CD14-positive monocyte (primary cell): ENCODE measurements at regions not wholly inside any gene's neighbourhood (a gene's known extent, or its start where the extent isn't known, plus 50 kb on each side); places are given as distances from the start of the nearest gene placed in this dataset.

Experiments
- DNase-seq, 3 donors: peaks; one replicate each; pipeline ENCODE4 v3.0.0-alpha.2; 2011 to 2022
- H2AFZ ChIP-seq: 2 replicates; pipeline ENCODE4 v1.6.0; 2012; ENCODE audit warnings: mild to moderate bottlenecking, low read depth, low read length, inconsistent platforms; ENCODE audit not compliant: insufficient read depth, poor library complexity, severe bottlenecking
- H3K27ac ChIP-seq, 2 donors: 1 replicate in 1 of 2; 2 replicates in 1 of 2; pipeline ENCODE4 v1.5.1; 2012 to 2013; ENCODE audit warnings: low read length in 2 of 2, control low read depth in 1 of 2, inconsistent platforms in 1 of 2, low read depth in 1 of 2, mild to moderate bottlenecking in 1 of 2
- H3K27me3 ChIP-seq, 2 donors: one replicate each; pipeline versions ENCODE4 v1.6.0 to v1.6.1; 2011 to 2013; ENCODE audit warnings: low read length in 2 of 2; ENCODE audit not compliant: control insufficient read depth in 2 of 2, insufficient read depth in 2 of 2
- H3K36me3 ChIP-seq, 2 donors: replicated peaks in 1 of 2; 1 replicate in 1 of 2; 2 replicates in 1 of 2; pipeline versions ENCODE4 v1.5.1 to v1.6.1; 2012 to 2013; ENCODE audit warnings: low read length in 2 of 2, control low read depth in 1 of 2, inconsistent platforms in 1 of 2, mild to moderate bottlenecking in 1 of 2; ENCODE audit not compliant: insufficient read depth in 2 of 2, control insufficient read depth in 1 of 2
- H3K4me1 ChIP-seq, 2 donors: 1 replicate in 1 of 2; 2 replicates in 1 of 2; pipeline versions ENCODE4 v1.5.1 to v1.6.1; 2012 to 2013; ENCODE audit warnings: low read length in 2 of 2, control low read depth in 1 of 2, inconsistent platforms in 1 of 2, mild to moderate bottlenecking in 1 of 2, moderate library complexity in 1 of 2; ENCODE audit not compliant: insufficient read depth in 2 of 2, control insufficient read depth in 1 of 2
- H3K4me2 ChIP-seq: replicated peaks from 2 replicates; pipeline ENCODE3; 2012; ENCODE audit warnings: low read length, moderate library complexity, mild to moderate bottlenecking; ENCODE audit not compliant: poor library complexity, severe bottlenecking; ENCODE audit errors: extremely low read depth
- H3K4me3 ChIP-seq, 3 experiments: fragments of 200-600 bp in 1 of 3; sonication (generic) in 1 of 3; replicated peaks in 1 of 3; 1 replicate in 2 of 3; 2 replicates in 1 of 3; pipeline ENCODE4 v1.5.1; 2011 to 2013; ENCODE audit warnings: low read length in 3 of 3, mild to moderate bottlenecking in 3 of 3, control low read depth in 2 of 3, low read depth in 2 of 3, inconsistent platforms in 1 of 3, moderate library complexity in 1 of 3
- H3K79me2 ChIP-seq: 2 replicates; pipeline ENCODE4 v1.6.0; 2012; ENCODE audit warnings: mild to moderate bottlenecking, control low read depth, inconsistent platforms, low read length, moderate library complexity; ENCODE audit not compliant: insufficient read depth
- H3K9ac ChIP-seq: 2 replicates; pipeline ENCODE4 v1.6.0; 2017; ENCODE audit warnings: low read length, mild to moderate bottlenecking; ENCODE audit not compliant: insufficient read depth, poor library complexity, severe bottlenecking
- H3K9me3 ChIP-seq, 2 donors: replicated peaks in 1 of 2; 1 replicate in 1 of 2; 2 replicates in 1 of 2; pipeline versions ENCODE4 v1.5.1 to v1.6.1; 2012 to 2013; ENCODE audit warnings: low read length in 2 of 2, control low read depth in 1 of 2; ENCODE audit not compliant: control insufficient read depth in 1 of 2, insufficient read depth in 1 of 2
- H4K20me1 ChIP-seq: 2 replicates; pipeline ENCODE4 v1.6.0; 2012; ENCODE audit warnings: mild to moderate bottlenecking, low read length, control low read depth, moderate library complexity; ENCODE audit not compliant: insufficient read depth
- H3K27ac Mint-ChIP-seq, 7 donors: one replicate each; pipeline ENCODE4 v1.8.0; 2020; ENCODE audit warnings: mild to moderate bottlenecking in 7 of 7, mixed read lengths in 7 of 7, moderate library complexity in 6 of 7, inconsistent platforms in 2 of 7
- H3K27me3 Mint-ChIP-seq, 3 donors: one replicate each; pipeline ENCODE4 v1.8.0; 2021 to 2022; ENCODE audit warnings: low read depth in 3 of 3, mild to moderate bottlenecking in 3 of 3, mixed read lengths in 3 of 3, moderate library complexity in 3 of 3, inconsistent platforms in 1 of 3
- H3K36me3 Mint-ChIP-seq, 2 donors: one replicate each; pipeline ENCODE4 v1.8.0; 2020; ENCODE audit warnings: mixed read lengths in 2 of 2, inconsistent platforms in 1 of 2, mild to moderate bottlenecking in 1 of 2
- H3K4me1 Mint-ChIP-seq: one replicate; pipeline ENCODE4 v1.8.0; 2020; ENCODE audit warnings: mild to moderate bottlenecking, mixed read lengths
- H3K4me3 Mint-ChIP-seq, 2 donors: one replicate each; pipeline ENCODE4 v1.8.0; 2020; ENCODE audit warnings: mild to moderate bottlenecking in 2 of 2, mixed read lengths in 2 of 2, moderate library complexity in 1 of 2
- H3K9me3 Mint-ChIP-seq, 7 donors: one replicate each; pipeline ENCODE4 v1.8.0; 2020 to 2022; ENCODE audit warnings: mixed read lengths in 7 of 7, mild to moderate bottlenecking in 6 of 7, moderate library complexity in 6 of 7, inconsistent platforms in 2 of 7
- WGBS: methylation state at CpG from one replicate; pipeline ENCODE4 v1.1.5; 2013; ENCODE audit warnings: missing lambda C conversion rate; ENCODE audit not compliant: insufficient coverage; 5-methylcytosine and 5-hydroxymethylcytosine counted together
- intact Hi-C, 2 donors: fragments of 100-400 bp; cut with micrococcal nuclease; formaldehyde crosslinking; loops; one replicate each; pipeline versions ENCODE4 v1.15.0 to v1.15.1; 2023
- TF ChIP-seq, protein P1 (sequence below): fragments of 200-600 bp; IDR thresholded peaks from one replicate; pipeline ENCODE4 v1.8.0; 2022; ENCODE audit warnings: antibody characterized with exemption, mild to moderate bottlenecking

DNA sequence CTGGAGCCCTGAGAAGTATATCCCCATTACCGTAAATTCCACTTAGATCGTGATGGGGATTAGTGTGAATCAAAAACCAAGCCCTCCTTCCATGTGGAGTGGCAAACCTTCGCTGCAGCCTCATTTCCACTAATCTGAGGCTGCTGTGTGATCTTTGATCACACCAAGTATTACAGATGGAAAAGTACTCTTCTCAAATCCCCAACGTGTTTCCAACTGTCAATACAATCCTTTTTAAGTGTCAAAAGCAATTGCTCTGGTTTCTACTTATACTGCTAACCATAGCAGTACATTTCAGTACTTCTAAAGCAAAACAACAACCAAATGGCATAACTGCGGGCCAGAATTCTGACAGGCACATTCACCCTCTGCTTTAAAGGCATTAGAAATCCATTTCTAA, 307.7 kb upstream of the ADAMTS16 start:
- Mint-ChIP-seq H3K27ac (no peak overlapping the region), H3K27me3 (peaks cover 0 to 2% (median 0%) of the 10 kb centered on the region in 3 donors), H3K9me3 (peaks cover 0 to 3% (median 0%) of the 10 kb centered on the region in 7 donors), H3K4me1 (no peaks in the 10 kb centered on the region), H3K4me3 (no peak overlapping the region), H3K36me3 (no peaks in the 10 kb centered on the region)
- H3K27ac ChIP-seq: no peak overlapping the region
- H3K4me3 ChIP-seq: no peak overlapping the region
- no peak overlapping the region for H3K4me2 ChIP-seq
- no peaks in the 10 kb centered on the region for H4K20me1 ChIP-seq
- TF ChIP-seq, protein P1, sequence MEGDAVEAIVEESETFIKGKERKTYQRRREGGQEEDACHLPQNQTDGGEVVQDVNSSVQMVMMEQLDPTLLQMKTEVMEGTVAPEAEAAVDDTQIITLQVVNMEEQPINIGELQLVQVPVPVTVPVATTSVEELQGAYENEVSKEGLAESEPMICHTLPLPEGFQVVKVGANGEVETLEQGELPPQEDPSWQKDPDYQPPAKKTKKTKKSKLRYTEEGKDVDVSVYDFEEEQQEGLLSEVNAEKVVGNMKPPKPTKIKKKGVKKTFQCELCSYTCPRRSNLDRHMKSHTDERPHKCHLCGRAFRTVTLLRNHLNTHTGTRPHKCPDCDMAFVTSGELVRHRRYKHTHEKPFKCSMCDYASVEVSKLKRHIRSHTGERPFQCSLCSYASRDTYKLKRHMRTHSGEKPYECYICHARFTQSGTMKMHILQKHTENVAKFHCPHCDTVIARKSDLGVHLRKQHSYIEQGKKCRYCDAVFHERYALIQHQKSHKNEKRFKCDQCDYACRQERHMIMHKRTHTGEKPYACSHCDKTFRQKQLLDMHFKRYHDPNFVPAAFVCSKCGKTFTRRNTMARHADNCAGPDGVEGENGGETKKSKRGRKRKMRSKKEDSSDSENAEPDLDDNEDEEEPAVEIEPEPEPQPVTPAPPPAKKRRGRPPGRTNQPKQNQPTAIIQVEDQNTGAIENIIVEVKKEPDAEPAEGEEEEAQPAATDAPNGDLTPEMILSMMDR: no peak
- 56% methylated on average over 3 of the region's 5 CpGs for WGBS
- no peaks in the 10 kb centered on the region for H3K36me3 ChIP-seq
- no peaks in the 10 kb centered on the region for H3K4me1 ChIP-seq
- H2AFZ ChIP-seq: no peak overlapping the region
- no peaks in the 10 kb centered on the region for H3K79me2 ChIP-seq
- DNase-seq: no peak
- peaks cover 0 to 3% of the 10 kb centered on the region in 2 donors for H3K9me3 ChIP-seq
- intact Hi-C loops: no loop called here
- H3K9ac ChIP-seq: no peak overlapping the region
- no peaks in the 10 kb centered on the region for H3K27me3 ChIP-seq

DNA sequence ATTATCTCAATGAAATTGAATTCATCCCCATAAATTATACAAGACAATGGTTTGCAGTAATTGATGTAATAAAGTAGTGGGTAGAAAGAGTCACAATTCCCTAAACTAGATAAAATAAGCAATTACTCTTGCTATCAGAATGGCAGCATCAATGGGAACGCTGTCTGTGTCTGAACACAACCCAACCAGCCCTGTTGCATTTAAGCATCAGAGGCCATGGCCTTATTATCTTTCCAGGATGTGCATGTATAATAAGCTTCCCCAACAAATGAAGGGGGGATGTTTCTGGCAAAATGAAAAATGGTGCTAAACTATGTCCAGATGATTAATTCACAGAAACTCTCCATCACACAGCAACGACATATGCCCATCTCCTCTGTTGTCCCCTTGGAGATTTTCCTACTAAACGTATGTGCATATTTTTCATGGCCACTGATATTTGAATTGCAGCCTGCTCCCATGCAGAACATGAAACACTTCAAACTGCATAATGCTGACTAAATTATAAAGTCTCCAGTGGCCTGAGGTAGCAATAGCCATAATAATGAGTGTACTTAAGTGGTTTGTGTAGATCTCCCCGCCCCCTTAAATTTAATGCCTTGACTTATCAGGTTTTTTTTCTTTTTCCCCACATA, 306.9 kb upstream of the ADAMTS16 start:
- Mint-ChIP-seq H3K4me1 (no peaks in the 10 kb centered on the region), H3K27me3 (peaks cover 0 to 2% (median 0%) of the 10 kb centered on the region in 3 donors), H3K27ac (no peak overlapping the region), H3K9me3 (peaks cover 0 to 3% (median 0%) of the 10 kb centered on the region in 7 donors), H3K36me3 (no peaks in the 10 kb centered on the region), H3K4me3 (no peak overlapping the region)
- Histone ChIP-seq H3K36me3 (no peaks in the 10 kb centered on the region), H3K27me3 (no peaks in the 10 kb centered on the region), H3K27ac (no peak overlapping the region), H3K9me3 (peaks cover 0 to 6% of the 10 kb centered on the region in 2 donors), H3K9ac (no peak overlapping the region), H3K79me2 (no peaks in the 10 kb centered on the region), H2AFZ (no peak overlapping the region), H3K4me2 (no peak overlapping the region), H3K4me1 (no peaks in the 10 kb centered on the region), H4K20me1 (no peaks in the 10 kb centered on the region), H3K4me3 (no peak overlapping the region)
- intact Hi-C loops: no loop called here
- TF ChIP-seq, protein P1: no peak
- 84% methylated on average over 2 of the region's 4 CpGs for WGBS
- no peak for DNase-seq
